Activated CD8-positive, alpha-beta memory T cell treated with anti-CD3 and anti-CD28 coated beads, Interleukin-2, amount 50 U/mL, for 24 hours (primary cell): ENCODE measurements at regions not wholly inside any gene's neighbourhood (a gene's known extent, or its start where the extent isn't known, plus 50 kb on each side); places are given as distances from the start of the nearest gene placed in this dataset.
"Not testable (repeated sequence)": the region's sequence is repeated elsewhere in the genome, so short reads cannot be mapped to it uniquely, and the experiment has no call there.

Experiments
- DNase-seq: peaks from one replicate; pipeline ENCODE4 v3.0.0-alpha.2; 2020; ENCODE audit errors: extremely low read depth

- no peak for DNase-seq
Measured at GRCh38 chr6:8664070-8664469, 228.7 kb upstream of the SLC35B3 start.

DNA sequence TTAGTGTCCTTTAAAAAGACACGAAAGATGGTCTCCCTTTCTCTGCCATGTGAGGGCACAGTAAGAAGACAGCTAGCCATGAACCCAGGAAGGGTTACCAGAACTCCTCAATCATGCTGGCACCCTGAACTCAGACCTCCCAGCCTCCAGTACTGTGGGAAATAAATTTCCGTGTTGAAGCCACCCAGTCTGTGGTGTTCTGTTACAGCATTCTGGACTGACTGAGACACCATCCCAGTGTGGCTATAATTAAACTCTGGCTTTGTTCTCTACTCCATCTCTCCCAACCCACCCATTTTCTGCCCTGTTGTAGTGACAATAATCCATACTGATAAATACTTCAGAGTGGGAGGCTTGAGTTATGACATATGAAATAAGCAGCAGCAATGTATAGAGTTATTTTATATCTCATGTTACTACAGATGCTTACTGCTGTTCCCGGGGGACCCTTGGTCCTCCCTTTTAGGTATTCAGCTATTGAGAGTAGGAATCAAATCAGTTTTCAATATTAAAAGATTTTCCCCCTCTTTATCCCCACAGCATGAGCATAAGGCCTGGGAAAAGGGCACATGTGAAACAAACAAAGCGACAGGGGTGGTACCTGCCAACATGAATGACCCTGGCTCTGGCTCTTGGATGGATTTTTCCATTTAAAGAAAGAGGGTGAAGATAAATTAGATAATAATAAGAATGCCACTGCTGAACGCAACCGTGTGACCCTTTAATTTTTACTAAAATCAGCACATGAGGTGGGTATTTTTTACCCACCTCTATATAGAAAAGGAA is 224.3 kb upstream of the SLC35B3 start:
- DNase-seq = no peak

GRCh38 chr6:8658416-8658815 is 223.1 kb upstream of the SLC35B3 start:
- no peak for DNase-seq

DNA sequence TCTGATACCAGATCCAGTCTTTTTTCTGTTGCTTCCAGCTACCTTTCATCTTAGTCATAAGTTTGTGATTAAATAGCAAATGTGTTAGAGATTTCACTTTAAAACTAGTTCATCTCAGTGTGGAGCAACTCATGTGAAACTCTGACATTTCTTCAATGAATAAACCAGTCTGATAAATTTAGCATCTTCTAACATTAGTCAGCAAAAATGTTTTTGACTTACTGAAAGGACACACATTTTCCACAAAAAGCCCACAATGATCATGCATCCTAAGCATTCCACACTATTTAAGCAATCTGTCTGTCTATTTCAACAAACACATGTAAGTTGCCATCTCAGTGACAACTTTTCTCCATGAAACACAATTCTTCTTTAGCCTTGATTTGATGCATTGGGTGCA is 222.2 kb upstream of the SLC35B3 start:
- DNase-seq = no peak

DNA sequence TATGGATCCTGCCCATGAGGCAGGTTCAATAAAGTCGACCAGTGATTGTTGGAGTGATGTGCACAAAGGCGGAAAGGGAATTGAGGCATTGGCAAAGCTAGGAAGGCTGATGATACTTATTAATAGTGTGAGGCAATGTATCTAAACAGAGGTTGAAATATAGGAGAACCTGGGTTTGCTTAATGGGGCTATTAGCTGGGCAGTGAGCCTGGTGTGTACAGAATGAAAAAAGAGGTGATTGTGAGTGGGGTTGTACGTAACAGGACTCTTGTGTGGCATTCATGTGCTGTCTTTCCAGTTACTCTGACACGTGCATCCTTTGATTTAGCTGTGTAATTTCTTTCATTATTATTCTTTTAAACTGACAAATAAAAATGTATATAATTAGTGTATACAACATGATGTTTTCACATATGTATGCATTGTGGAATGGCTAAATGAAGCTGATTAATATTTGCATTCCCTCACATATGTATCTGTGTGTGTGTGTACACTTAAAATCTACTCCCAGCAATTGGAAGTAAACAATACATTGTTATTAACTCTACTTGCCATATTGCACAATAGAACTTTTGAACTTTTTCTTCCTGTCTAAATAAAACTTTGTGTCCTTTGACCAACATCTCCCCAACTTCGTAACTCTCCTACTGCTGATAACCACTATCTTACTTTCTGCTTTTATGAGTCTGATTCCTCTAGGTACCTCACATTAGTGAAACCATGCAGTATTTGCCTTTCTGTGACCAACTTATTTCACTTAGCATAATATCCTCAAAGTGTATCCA is 220.5 kb upstream of the SLC35B3 start:
- DNase-seq = no peak

- no peak for DNase-seq
Measured at GRCh38 chr6:8652710-8653109, 217.4 kb upstream of the SLC35B3 start.

DNA sequence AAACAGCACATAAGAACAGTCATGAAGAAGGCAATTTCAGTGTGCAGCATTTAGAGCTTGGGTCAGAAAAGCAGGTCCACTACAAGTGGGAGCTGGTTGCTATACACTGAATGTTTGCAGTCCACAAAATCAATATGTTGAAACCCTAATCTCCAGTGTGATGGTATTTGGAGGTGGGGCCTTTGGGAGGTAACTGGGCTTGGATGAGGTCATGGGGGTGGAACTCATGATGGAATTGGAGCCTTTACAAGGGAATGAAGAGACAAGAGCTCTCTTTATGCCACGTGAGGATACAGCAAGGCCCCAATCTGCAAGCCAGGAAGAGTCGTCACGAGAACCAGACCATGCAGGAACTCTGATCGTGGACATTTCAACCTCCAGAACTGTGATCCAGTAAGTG is 216.7 kb upstream of the SLC35B3 start:
- DNase-seq = no peak

- no peak for DNase-seq
Measured at GRCh38 chr6:8645212-8645611, 209.9 kb upstream of the SLC35B3 start.

DNA sequence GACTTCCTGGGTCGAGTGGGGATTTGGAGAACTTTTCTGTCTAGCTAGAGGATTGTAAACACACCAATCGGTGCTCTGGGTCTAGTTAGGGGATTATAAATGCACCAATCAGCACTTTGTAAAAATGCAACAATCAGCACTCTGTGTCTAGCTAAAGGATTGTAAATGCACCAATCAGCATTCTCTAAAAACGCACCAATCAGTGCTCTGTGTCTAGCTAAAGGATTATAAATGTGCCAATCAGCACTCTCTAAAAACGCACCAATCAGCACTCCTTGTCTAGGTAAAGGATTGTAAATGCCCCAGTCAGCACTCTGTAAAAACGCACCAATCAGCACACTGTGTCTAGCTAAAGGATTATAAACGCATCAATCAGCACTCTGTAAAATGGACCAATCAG is 209.0 kb upstream of the SLC35B3 start:
- DNase-seq = no peak

GRCh38 chr6:8642854-8643253 is 207.5 kb upstream of the SLC35B3 start:
- DNase-seq = no peak

GRCh38 chr6:8642131-8642530 is 206.8 kb upstream of the SLC35B3 start:
- no peak for DNase-seq

GRCh38 chr6:8639928-8640649 is 204.7 kb upstream of the SLC35B3 start:
- DNase-seq = no peak

- DNase-seq = no peak
Measured at GRCh38 chr6:8637896-8638597, 202.7 kb upstream of the SLC35B3 start.

DNA sequence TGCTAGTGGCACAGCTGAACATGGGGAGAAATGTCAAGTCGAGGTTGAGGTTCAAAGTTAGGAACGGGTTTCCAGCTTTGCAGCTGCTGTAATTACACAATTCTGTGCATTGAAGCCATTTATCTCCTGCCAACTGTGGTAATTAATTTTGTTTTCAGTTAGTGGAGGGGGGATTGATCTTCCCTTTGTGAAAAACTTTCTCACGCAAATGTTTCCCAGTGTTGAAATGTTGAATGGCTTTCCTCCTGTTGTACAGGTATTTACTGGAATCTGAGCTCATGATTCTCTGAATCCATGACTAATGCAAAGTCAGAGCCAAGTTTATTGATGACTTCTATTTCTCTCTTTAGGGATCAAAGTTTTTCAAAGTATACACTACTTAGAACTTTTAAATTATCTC is 198.4 kb upstream of the SLC35B3 start:
- DNase-seq = no peak

- no peak for DNase-seq
Measured at GRCh38 chr6:8628736-8629135, 193.4 kb upstream of the SLC35B3 start.

DNA sequence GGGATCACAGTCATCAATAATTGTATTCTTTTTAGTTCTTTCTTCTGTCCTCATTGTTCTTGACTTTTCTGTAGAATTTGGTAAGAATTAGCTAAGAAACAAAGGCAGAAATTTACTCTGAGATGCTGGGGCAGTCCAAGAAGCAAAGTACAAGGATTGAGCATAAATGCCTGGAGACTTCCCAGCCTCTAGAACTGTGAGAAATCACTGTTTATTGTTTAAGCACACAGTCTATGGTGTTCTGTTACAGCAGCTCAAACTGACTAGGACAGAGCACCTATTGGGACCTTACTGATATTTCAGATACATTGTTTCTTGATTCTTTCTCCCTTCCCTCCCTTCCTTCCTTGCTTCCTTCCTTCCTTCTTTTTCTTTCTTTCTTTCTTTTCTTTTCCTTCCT is 192.7 kb upstream of the SLC35B3 start:
- DNase-seq = no peak

DNA sequence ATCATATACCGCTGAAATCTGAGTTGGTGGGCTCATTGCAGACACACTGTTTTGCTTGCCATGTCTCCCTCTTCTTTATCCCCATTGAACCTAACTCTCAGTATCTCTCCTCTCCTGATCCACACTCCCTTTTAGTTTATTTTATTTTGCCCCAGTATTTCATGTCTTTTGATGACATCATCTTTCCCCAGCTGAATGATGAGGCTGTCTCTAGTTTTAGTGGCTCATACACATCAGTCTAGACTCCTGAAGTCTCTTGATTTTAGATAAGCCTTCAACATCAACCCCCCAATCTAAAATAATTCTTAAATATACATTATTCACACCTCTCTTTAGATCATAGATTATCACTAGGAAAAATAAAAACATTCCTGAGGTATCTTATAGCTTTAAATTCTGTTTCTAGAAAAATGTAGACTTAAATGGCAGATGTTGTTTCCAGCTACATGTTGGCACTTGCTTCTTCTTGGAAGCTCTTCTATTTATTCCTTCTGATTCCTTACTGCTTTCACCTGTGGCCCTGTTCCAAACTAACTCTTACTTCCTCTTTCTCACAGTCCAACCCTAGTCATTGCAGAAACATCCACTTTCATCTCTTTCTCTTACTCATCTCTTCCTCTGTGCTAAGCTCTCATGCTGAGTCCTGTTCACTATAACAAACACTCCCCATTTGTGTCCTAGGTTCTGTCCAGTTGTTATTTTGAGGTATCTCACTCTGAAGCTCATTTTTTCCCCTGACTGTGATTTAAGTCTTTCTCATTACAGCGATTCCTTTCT is 191.9 kb upstream of the SLC35B3 start:
- DNase-seq = no peak

- DNase-seq = no peak
Measured at GRCh38 chr6:8624665-8625064, 189.3 kb upstream of the SLC35B3 start.

DNA sequence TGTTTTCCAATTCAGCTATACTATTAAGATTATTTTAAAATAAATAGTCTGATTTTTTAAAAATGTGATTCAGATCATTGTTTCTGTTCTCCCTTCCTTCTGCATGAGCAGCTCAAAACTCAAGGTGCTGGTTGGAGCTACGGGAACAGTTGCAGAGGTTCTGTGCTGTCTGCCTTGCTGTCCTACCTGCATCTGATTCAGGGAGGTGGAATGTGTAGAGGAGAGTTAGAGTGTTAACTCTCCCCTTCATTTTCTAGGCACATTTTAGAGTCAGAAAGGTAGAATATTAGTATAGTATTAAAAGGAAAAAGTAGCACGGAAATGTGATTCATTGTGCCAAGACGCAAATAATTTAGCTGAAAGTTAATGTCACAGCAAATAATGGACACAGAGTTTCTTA is 188.1 kb upstream of the SLC35B3 start:
- DNase-seq = no peak

- no peak for DNase-seq
Measured at GRCh38 chr6:8619853-8620252, 184.5 kb upstream of the SLC35B3 start.

GRCh38 chr6:8619408-8619807 is 184.1 kb upstream of the SLC35B3 start:
- not testable (repeated sequence) for DNase-seq
